ENCODE measurements at regions not wholly inside any gene's neighbourhood (a gene's known extent, or its start where the extent isn't known, plus 50 kb on each side); places are given as distances from the start of the nearest gene placed in this dataset.

DNA sequence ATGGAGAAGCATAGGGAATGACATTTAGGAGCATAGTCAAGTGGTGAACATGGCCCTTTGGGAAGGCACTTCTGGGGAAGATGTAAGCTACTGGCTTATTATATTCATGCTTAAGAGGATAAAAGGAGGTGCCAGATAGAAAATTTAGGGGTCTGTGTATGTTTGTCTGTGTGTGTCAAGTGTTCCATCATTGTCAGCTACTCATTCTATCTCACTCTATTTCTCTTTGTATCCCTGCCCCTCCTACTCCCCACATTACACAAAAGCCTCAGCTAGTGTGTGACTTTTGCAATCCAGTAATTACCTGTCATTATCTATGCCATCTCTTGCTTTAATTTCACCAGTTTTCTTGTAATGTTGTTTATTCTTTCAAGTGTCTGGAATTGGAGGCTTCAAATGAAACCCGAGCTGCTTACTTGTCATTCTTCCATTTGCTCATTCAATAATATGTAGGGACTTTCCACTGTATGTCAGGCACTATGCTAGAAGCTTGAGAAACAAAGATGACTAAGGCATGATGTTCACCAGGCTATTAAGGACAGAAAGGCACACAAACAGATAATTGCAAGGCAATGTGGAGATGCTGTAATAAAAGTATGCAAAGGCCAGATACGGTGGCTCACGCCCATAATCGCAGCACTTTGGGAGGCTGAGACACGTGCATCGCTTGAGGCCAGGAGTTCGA, 229.8 kb upstream of the TEX13C start:
- Mint-ChIP-seq H3K36me3 (no peaks in the 10 kb centered on the region), H3K4me3 (no peak overlapping the region)

DNA sequence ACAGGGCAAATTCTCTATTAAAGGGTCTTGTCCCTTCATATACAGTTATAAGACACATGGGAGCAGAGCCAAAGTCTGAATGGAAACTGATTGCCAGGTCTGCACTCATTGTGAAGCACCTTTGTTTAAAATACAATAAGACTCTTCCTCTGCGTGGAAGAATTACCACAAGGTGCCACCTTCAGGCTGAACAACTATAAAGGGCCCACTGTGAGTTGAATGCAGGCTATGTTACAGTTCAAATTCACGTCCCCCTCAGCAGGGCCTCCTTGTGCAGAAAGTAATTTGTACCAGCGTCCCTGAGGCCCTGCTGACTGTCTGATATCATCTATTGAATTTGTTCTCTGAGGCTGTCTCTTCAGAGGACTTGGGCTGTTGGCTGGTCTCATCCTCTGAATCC, 225.8 kb upstream of the TEX13C start:
- Mint-ChIP-seq H3K4me1 (no peaks in the 10 kb centered on the region), H3K4me3 (no peak overlapping the region), H3K27ac (no peak overlapping the region), H3K36me3 (no peaks in the 10 kb centered on the region), H3K9me3 (peaks cover 0 to 7% (median 2%) of the 10 kb centered on the region in 7 donors), H3K27me3 (no peaks in the 10 kb centered on the region)
- DNase-seq (no peak), ATAC-seq (ENCODE audit: low read depth in 2 of 2) (no peak)

More for the DNA sequence above, 229.8 kb upstream of the TEX13C start:
- Mint-ChIP-seq H3K27ac (no peak overlapping the region), H3K27me3 (no peaks in the 10 kb centered on the region), H3K9me3 (peaks cover 0 to 7% (median 2%) of the 10 kb centered on the region in 7 donors), H3K4me1 (no peaks in the 10 kb centered on the region)
- ATAC-seq (ENCODE audit: low read depth in 2 of 2) (no peak), DNase-seq (no peak)

DNA sequence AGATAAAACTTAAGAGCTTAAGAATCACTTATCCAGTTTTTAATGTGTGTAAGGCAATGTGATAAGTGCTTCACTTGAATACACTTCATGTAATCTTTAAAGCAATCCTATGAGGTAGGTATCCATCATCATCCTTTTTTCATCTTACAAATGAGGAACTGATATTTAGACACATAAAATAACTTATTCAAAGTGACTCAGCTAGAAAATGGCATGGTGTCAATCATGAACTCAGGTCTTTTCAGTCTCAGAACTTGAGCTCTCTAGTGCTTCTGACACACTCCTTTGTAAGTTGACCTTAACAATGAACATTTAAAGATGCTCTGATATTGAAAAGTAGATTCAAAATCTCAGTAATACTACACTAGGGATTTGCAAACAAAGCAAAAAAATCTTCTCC, 224.8 kb upstream of the TEX13C start:
- Mint-ChIP-seq H3K9me3 (peaks cover 0 to 7% (median 2%) of the 10 kb centered on the region in 7 donors), H3K27me3 (no peaks in the 10 kb centered on the region), H3K4me3 (no peak overlapping the region), H3K4me1 (no peaks in the 10 kb centered on the region), H3K36me3 (no peaks in the 10 kb centered on the region), H3K27ac (no peak overlapping the region)
- DNase-seq (no peak), ATAC-seq (ENCODE audit: low read depth in 2 of 2) (no peak)

DNA sequence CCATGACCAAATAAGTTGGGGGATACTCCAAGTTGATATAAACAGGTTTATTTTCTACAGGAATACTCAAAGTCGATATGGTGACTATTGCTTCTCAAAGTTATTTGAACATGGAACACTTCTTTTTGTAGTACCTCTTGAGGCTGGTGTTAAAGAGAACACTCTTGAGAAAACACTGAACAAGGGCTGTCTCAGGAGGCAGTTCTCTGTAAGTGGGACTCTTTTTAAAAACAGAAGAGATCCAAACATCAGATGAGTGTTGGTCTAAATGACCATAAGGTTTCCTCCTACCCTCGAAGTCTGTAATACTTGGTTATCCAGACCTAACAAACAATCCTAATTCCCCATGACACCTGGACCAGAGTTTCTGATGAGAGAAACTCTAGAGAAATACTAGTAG, 223.2 kb upstream of the TEX13C start:
- Mint-ChIP-seq H3K4me3 (no peak overlapping the region), H3K36me3 (no peaks in the 10 kb centered on the region), H3K9me3 (peaks cover 0 to under 1% (median 0%) of the 10 kb centered on the region in 7 donors), H3K4me1 (no peaks in the 10 kb centered on the region), H3K27ac (no peak overlapping the region), H3K27me3 (no peaks in the 10 kb centered on the region)
- DNase-seq (no peak), ATAC-seq (ENCODE audit: low read depth in 2 of 2) (no peak)

DNA sequence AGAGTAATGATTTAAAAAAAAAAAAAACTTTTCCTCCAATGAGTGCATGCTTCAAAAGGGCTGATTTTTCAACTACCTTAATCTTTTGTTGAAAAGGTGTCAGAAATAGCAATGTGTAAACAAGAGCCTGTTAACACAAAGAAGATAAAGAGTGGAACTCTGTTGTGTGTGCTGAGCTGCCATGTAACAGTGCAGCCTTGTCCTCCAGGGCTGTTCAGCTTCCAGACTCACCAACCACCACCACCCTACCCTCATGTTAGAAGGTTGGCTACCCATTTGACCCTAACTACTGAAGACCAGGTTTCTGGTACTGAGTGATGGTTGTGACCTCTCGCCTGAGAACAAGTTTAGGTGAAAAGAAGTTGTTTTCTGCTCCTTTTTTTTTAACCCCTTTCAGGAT, 222.8 kb upstream of the TEX13C start:
- DNase-seq = no peak
- Mint-ChIP-seq H3K4me1 (no peaks in the 10 kb centered on the region), H3K27ac (no peak overlapping the region), H3K4me3 (no peak overlapping the region), H3K9me3 (peaks cover 0 to 4% (median 0%) of the 10 kb centered on the region in 7 donors), H3K27me3 (no peaks in the 10 kb centered on the region), H3K36me3 (no peaks in the 10 kb centered on the region)
- no peak for ATAC-seq (ENCODE audit: low read depth in 2 of 2)

DNA sequence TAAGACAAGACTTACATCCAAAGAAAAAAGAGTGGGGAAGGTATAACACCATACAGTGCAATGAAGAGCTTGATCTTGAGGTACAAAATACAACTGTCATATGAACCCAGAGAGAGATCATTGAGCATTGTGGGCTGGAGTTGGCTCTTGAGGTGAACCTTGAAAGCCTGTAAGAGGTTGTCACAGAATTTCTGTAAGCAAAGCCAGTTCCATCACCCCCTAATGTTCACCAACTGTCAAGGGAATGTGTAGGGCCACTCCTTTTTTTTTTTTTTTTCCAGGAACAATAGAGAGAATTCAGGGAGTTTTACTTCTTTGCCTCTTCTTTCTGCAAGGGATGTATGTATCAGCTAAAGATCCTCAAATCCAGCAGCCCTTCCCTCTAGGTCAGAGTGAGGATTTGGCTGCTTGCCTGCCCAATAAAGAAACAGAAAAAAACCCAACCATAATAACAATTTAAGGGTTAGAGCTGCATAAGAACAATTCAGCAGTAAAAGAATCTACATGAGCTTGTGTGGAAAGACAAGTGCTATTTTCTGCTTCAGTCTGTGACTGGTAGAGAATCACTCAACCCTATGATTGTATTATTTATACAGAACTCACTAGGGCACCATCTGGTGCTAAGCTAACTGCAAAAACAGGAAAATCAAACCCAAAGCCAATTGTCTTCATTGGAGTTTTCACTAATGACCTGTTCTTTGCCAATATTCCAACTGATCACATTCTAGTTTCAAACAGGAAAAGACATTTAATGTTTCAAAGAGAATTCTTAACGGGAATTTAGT, 217.5 kb upstream of the TEX13C start:
- Mint-ChIP-seq H3K9me3 (peaks cover 0 to 5% (median 0%) of the 10 kb centered on the region in 7 donors), H3K36me3 (no peaks in the 10 kb centered on the region), H3K27me3 (no peaks in the 10 kb centered on the region), H3K4me1 (no peaks in the 10 kb centered on the region), H3K27ac (no peak overlapping the region), H3K4me3 (no peak overlapping the region)
- DNase-seq = no peak
- no peak for ATAC-seq (ENCODE audit: low read depth in 2 of 2)

DNA sequence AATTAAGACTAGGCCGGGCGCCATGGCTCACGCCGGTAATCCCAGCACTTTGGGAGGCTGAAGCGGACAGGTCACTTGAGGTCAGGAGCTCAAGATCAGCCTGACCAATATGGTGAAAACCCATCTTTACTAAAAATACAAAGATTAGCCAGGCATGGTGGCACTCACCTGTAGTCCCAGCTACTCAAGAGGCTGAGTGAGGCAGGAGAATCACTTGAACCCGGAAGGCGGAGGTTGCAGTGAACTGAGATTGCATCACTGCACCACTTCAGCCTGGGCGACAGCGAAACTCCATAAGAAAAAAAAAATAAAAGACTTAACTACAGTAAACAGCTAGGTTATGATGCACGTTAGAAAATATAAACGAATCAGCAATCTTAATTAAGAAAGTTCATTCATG, 216.0 kb upstream of the TEX13C start:
- Mint-ChIP-seq H3K36me3 (no peaks in the 10 kb centered on the region), H3K4me1 (no peaks in the 10 kb centered on the region), H3K4me3 (no peak overlapping the region), H3K9me3 (peaks cover 0 to 5% (median 0%) of the 10 kb centered on the region in 7 donors), H3K27me3 (no peaks in the 10 kb centered on the region), H3K27ac (no peak overlapping the region)
- DNase-seq (no peak), ATAC-seq (ENCODE audit: low read depth in 2 of 2) (no peak)

DNA sequence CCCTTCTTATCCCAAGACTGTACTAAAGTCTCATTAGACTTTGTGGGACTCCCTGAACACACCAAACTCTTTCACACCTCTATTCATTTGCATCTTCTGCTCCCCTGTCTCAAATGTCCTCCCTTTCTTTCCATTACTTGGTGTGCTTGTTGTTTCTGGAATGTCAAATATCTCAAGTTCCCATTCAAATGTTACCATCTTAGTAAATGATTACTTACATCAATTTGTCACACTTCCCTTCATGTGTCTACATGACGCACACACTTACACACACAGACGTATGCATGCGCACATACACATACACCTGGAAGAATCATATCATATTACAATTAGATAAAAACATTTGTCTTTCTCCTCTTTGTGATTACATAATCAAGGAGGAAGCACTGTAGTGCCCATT, 210.8 kb upstream of the TEX13C start:
- Mint-ChIP-seq H3K27me3 (no peaks in the 10 kb centered on the region), H3K9me3 (peaks cover 0 to 5% (median 0%) of the 10 kb centered on the region in 7 donors), H3K27ac (no peak overlapping the region), H3K36me3 (no peaks in the 10 kb centered on the region), H3K4me1 (no peaks in the 10 kb centered on the region), H3K4me3 (no peak overlapping the region)
- DNase-seq (no peak), ATAC-seq (ENCODE audit: low read depth in 2 of 2) (no peak)

DNA sequence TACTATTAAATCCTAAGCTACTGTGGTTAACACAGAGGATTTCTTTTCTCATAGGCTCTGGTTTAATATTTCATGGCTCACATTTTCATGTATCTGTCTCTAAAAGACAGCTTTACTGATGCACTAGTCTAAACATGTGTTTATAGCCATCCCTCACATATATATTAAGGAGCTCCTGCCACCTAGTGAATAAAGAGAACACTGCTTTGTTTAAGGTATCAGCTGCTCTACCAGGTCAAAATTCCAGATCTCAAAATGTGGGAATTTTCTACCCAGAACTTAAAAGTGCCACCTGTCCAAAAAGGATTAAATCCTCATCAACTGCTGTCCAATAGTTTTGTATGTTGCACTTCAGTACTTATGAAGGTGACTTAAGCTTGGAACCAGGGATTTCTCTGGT, 188.5 kb upstream of the TEX13C start:
- Mint-ChIP-seq H3K27me3 (no peaks in the 10 kb centered on the region), H3K4me3 (no peak overlapping the region), H3K4me1 (no peaks in the 10 kb centered on the region), H3K9me3 (peaks cover 0 to 5% (median 2%) of the 10 kb centered on the region in 7 donors), H3K36me3 (no peaks in the 10 kb centered on the region), H3K27ac (no peak overlapping the region)
- ATAC-seq (ENCODE audit: low read depth in 2 of 2) (no peak), DNase-seq (no peak)

DNA sequence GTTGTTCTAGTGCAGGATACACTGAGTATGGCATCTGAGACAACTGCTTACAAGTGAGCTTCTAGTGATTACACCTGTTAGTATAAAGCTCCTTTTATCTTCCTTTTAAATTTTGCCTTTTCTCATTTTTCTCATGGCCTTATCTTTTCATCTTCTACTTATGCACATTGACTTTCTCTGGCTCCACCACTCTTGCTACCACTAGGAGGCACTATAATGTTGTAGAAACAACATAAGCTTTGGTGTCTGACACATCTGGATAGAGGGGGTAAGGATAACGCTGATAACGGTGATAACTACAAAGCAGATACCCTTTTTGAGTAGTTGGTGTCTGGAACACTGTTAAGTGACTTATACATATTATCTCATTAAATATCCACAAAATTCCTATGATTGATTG, 187.4 kb upstream of the TEX13C start:
- no peak overlapping the region for H3K27ac Mint-ChIP-seq
- H3K4me3 Mint-ChIP-seq = no peak overlapping the region
- H3K27me3 Mint-ChIP-seq = no peaks in the 10 kb centered on the region
- DNase-seq = no peak
- no peak for ATAC-seq (ENCODE audit: low read depth in 2 of 2)
- H3K4me1 Mint-ChIP-seq = no peaks in the 10 kb centered on the region
- no peaks in the 10 kb centered on the region for H3K36me3 Mint-ChIP-seq
- H3K9me3 Mint-ChIP-seq = peaks cover 0 to 5% (median 2%) of the 10 kb centered on the region in 7 donors

DNA sequence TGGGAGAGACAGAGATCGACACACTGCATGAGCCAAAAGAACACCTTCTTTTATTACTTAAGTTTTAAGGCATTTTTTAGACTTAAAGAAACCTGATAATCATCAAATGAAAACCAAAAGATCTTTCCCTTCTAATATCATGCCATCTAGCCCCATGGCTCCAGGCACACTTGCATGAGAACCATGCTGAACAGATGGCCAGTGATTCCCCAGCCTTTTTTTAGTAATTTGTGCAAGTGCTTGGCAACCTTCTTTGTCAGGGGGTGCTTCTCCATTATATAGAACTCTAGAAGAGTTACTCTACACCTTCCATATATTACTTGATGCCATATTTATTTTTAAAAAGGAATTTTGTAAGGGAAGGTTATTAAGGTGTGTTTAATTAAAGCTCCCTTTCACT, 182.2 kb upstream of the TEX13C start:
- H3K27me3 Mint-ChIP-seq = no peaks in the 10 kb centered on the region
- no peak overlapping the region for H3K27ac Mint-ChIP-seq
- ATAC-seq (ENCODE audit: low read depth in 2 of 2) = no peak
- DNase-seq = no peak
- H3K36me3 Mint-ChIP-seq = no peaks in the 10 kb centered on the region
- H3K9me3 Mint-ChIP-seq = peaks cover 0 to 4% (median 0%) of the 10 kb centered on the region in 7 donors
- no peaks in the 10 kb centered on the region for H3K4me1 Mint-ChIP-seq
- no peak overlapping the region for H3K4me3 Mint-ChIP-seq

DNA sequence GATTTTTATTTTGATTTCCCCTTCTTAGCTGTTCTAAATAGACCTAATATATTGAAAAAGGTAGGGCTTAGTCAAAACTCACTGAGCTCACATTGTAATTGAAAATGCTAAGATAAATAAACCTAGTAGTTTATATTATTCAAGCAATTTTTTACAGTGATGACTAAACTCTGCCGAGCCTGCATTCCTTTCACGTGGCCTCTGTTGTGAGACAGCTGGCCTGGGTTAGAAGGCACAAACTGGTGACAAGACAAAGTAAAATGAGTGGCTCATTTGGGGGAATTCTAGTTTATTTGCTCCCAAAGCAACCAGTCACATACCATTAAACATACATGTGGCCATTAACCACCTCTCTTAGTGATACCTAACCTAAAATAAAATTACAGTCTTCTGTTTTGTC, 169.4 kb upstream of the TEX13C start:
- Mint-ChIP-seq H3K4me3 (no peak overlapping the region), H3K36me3 (no peaks in the 10 kb centered on the region), H3K27me3 (no peaks in the 10 kb centered on the region), H3K4me1 (no peaks in the 10 kb centered on the region), H3K27ac (no peak overlapping the region), H3K9me3 (peaks cover 0 to 5% (median 0%) of the 10 kb centered on the region in 7 donors)
- no peak for DNase-seq
- no peak for ATAC-seq (ENCODE audit: low read depth in 2 of 2)

DNA sequence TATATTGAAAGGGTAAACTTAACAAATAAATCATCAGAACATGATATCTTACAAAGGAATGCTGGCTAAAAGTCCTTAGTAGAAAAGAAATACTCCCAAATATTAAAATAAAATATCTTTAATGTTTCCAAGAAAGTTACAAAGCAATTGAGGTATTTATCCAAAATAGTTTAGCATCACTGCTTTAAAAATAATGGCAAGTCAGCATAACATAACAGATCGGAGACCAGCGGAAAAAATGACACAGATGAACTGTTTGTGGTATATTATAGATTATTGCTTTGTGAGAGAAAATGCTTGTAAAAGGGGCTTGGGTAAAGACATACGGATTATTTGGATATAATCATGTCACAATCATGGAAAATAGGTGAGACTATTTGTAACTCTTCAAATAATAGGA, 168.5 kb upstream of the TEX13C start:
- Mint-ChIP-seq H3K4me3 (no peak overlapping the region), H3K36me3 (no peaks in the 10 kb centered on the region), H3K4me1 (no peaks in the 10 kb centered on the region), H3K27ac (no peak overlapping the region), H3K9me3 (peaks cover 0 to 5% (median 0%) of the 10 kb centered on the region in 7 donors), H3K27me3 (no peaks in the 10 kb centered on the region)
- ATAC-seq (ENCODE audit: low read depth in 2 of 2) = no peak
- no peak for DNase-seq

DNA sequence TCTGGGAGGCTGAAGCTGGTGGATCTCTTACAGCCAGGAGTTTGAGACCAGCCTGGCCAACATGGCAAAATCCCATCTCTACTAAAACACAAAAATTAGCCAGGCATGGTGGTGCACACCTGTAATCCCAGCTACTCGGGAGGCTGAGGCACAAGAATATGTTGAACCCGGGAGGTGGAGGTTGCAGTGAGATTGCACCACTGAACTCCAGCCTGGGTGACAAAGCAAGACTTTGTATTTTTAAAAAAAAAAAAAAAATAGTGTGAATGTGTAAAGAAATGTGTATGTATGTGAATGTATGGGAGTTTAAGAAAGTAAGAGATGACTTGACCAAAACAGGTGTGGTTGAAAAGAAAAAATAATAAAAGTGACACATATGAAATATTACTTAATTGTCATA, 167.7 kb upstream of the TEX13C start:
- no peak for ATAC-seq (ENCODE audit: low read depth in 2 of 2)

More for the DNA sequence above, 167.7 kb upstream of the TEX13C start:
- H3K4me1 Mint-ChIP-seq = no peaks in the 10 kb centered on the region
- no peaks in the 10 kb centered on the region for H3K27me3 Mint-ChIP-seq
- H3K4me3 Mint-ChIP-seq = no peak overlapping the region
- DNase-seq = no peak
- H3K27ac Mint-ChIP-seq = no peak overlapping the region
- no peaks in the 10 kb centered on the region for H3K36me3 Mint-ChIP-seq
- H3K9me3 Mint-ChIP-seq = peaks cover 0 to 5% (median 0%) of the 10 kb centered on the region in 7 donors

Measured in naive B cell (primary cell).